NT2/D1 (cell line): ENCODE measurements at regions not wholly inside any gene's neighbourhood (a gene's known extent, or its start where the extent isn't known, plus 50 kb on each side); places are given as distances from the start of the nearest gene placed in this dataset.

Experiments used
- DNase-seq: peaks from one replicate; pipeline ENCODE4 v3.0.0-alpha.2; 2011; ENCODE audit warnings: low read depth, low spot score
- H3K27me3 ChIP-seq: 2 replicates; pipeline ENCODE4 v1.6.0; 2011; ENCODE audit warnings: mild to moderate bottlenecking; ENCODE audit not compliant: insufficient read length, insufficient read depth
- H3K36me3 ChIP-seq: 2 replicates; pipeline ENCODE4 v1.6.1; 2011; ENCODE audit warnings: mild to moderate bottlenecking, low read length, mixed read lengths; ENCODE audit not compliant: insufficient read depth, insufficient read length
- H3K4me1 ChIP-seq: 2 replicates; pipeline ENCODE4 v1.5.1; 2011; ENCODE audit not compliant: insufficient read depth, insufficient read length
- H3K4me3 ChIP-seq: 2 replicates; pipeline ENCODE4 v1.5.1; 2011; ENCODE audit warnings: low read depth; ENCODE audit not compliant: insufficient read length
- H3K9ac ChIP-seq: 2 replicates; pipeline ENCODE4 v1.6.0; 2011; ENCODE audit warnings: low read depth; ENCODE audit not compliant: insufficient read length
- H3K9me3 ChIP-seq: 2 replicates; pipeline ENCODE4 v1.5.1; 2011; ENCODE audit warnings: mild to moderate bottlenecking, low read length; ENCODE audit not compliant: insufficient read depth
- SUZ12 ChIP-seq: IDR thresholded peaks from 2 replicates; pipeline ENCODE4 v1.6.1; 2011; ENCODE audit not compliant: insufficient read length, insufficient read depth; ENCODE audit errors: extremely low read depth
- YY1 ChIP-seq: IDR thresholded peaks from 2 replicates; pipeline ENCODE4 v1.6.1; 2011; ENCODE audit not compliant: insufficient read length, insufficient read depth
- ZNF274 ChIP-seq: IDR thresholded peaks from 2 replicates; pipeline ENCODE4 v1.6.1; 2011; ENCODE audit warnings: mild to moderate bottlenecking, low read depth, low read length

GRCh38 chr12:13609894-13610679, 371.3 kb downstream of the GRIN2B start:
- H3K9me3 ChIP-seq, result no peaks in the 10 kb centered on the region
- H3K36me3 ChIP-seq, result no peaks in the 10 kb centered on the region
- no peak for DNase-seq
- H3K27me3 ChIP-seq, result no peaks in the 10 kb centered on the region
- no peak overlapping the region for H3K9ac ChIP-seq
- no peak for TF ChIP-seq SUZ12
- TF ChIP-seq ZNF274, result no peak
- no peak for TF ChIP-seq YY1
- no peaks in the 10 kb centered on the region for H3K4me1 ChIP-seq
- H3K4me3 ChIP-seq, result no peak overlapping the region

GRCh38 chr12:13606290-13606689, 375.1 kb downstream of the GRIN2B start:
- no peaks in the 10 kb centered on the region for H3K4me1 ChIP-seq
- H3K36me3 ChIP-seq, result no peaks in the 10 kb centered on the region
- no peaks in the 10 kb centered on the region for H3K27me3 ChIP-seq
- DNase-seq, result peak; percentile 48
- H3K4me3 ChIP-seq, result no peak overlapping the region
- no peaks in the 10 kb centered on the region for H3K9me3 ChIP-seq
- H3K9ac ChIP-seq, result no peak overlapping the region
- no peak for TF ChIP-seq ZNF274
- TF ChIP-seq YY1, result no peak
- no peak for TF ChIP-seq SUZ12

- Histone ChIP-seq H3K36me3 (no peaks in the 10 kb centered on the region), H3K27me3 (no peaks in the 10 kb centered on the region), H3K9ac (no peak overlapping the region), H3K9me3 (no peaks in the 10 kb centered on the region), H3K4me3 (no peak overlapping the region), H3K4me1 (no peaks in the 10 kb centered on the region)
- no peak for DNase-seq
- TF ChIP-seq ZNF274 (no peak), YY1 (no peak), SUZ12 (no peak)
Observed at GRCh38 chr12:13603953-13604352, 377.4 kb downstream of the GRIN2B start.

GRCh38 chr12:13602172-13602571, 379.2 kb downstream of the GRIN2B start:
- DNase-seq, result no peak
- Histone ChIP-seq H3K27me3 (no peaks in the 10 kb centered on the region), H3K9ac (no peak overlapping the region), H3K4me1 (no peaks in the 10 kb centered on the region), H3K4me3 (no peak overlapping the region), H3K36me3 (no peaks in the 10 kb centered on the region), H3K9me3 (no peaks in the 10 kb centered on the region)
- no peak for TF ChIP-seq YY1

GRCh38 chr12:13599176-13599575, 382.2 kb downstream of the GRIN2B start:
- no peaks in the 10 kb centered on the region for H3K27me3 ChIP-seq
- DNase-seq, result no peak
- TF ChIP-seq YY1 (no peak), ZNF274 (no peak), SUZ12 (no peak)
- H3K36me3 ChIP-seq, result no peaks in the 10 kb centered on the region
- H3K4me1 ChIP-seq, result no peaks in the 10 kb centered on the region
- no peak overlapping the region for H3K9ac ChIP-seq
- peaks cover 15% of the 10 kb centered on the region; the same call in 1 of the 2 replicates for H3K9me3 ChIP-seq
- no peak overlapping the region for H3K4me3 ChIP-seq

- Histone ChIP-seq H3K27me3 (no peaks in the 10 kb centered on the region), H3K9ac (no peak overlapping the region), H3K4me1 (no peaks in the 10 kb centered on the region), H3K4me3 (no peak overlapping the region), H3K36me3 (no peaks in the 10 kb centered on the region), H3K9me3 (peaks cover 15% of the 10 kb centered on the region; the same call in 1 of the 2 replicates)
- TF ChIP-seq YY1 (no peak), ZNF274 (no peak)
- no peak for DNase-seq
Observed at GRCh38 chr12:13597837-13598236, 383.6 kb downstream of the GRIN2B start.

GRCh38 chr12:13597166-13597565, 384.2 kb downstream of the GRIN2B start:
- Histone ChIP-seq H3K4me3 (no peak overlapping the region), H3K27me3 (no peaks in the 10 kb centered on the region), H3K9ac (no peak overlapping the region), H3K36me3 (no peaks in the 10 kb centered on the region), H3K4me1 (no peaks in the 10 kb centered on the region), H3K9me3 (peaks cover 15% of the 10 kb centered on the region; the same call in 1 of the 2 replicates)
- no peak for TF ChIP-seq SUZ12
- no peak for TF ChIP-seq ZNF274
- no peak for TF ChIP-seq YY1
- no peak for DNase-seq

- no peak overlapping the region for H3K9ac ChIP-seq
Observed at GRCh38 chr12:13596714-13597113, 384.7 kb downstream of the GRIN2B start.

More at GRCh38 chr12:13596714-13597113, 384.7 kb downstream of the GRIN2B start:
- Histone ChIP-seq H3K27me3 (no peaks in the 10 kb centered on the region), H3K4me1 (no peaks in the 10 kb centered on the region), H3K4me3 (no peak overlapping the region), H3K9me3 (peaks cover 15% of the 10 kb centered on the region; the same call in 1 of the 2 replicates), H3K36me3 (no peaks in the 10 kb centered on the region)
- TF ChIP-seq SUZ12 (no peak), ZNF274 (no peak), YY1 (no peak)
- no peak for DNase-seq
